Suprapubic skin (tissue), 4 donors: ENCODE measurements at regions not wholly inside any gene's neighbourhood (a gene's known extent, or its start where the extent isn't known, plus 50 kb on each side); places are given as distances from the start of the nearest gene placed in this dataset.

Experiments used
- POLR2A ChIP-seq, 2 donors: fragments of 450-650 bp; IDR thresholded peaks; one replicate each; pipeline ENCODE4 v1.6.1; 2017; ENCODE audit warnings: antibody characterized with exemption in 2 of 2, mild to moderate bottlenecking in 2 of 2, moderate library complexity in 2 of 2
- POLR2AphosphoS5 ChIP-seq, 3 donors: sonication (generic); formaldehyde crosslinking; IDR thresholded peaks; one replicate each; pipeline ENCODE4 v1.6.1; 2017; ENCODE audit warnings: antibody characterized with exemption in 3 of 3

DNA sequence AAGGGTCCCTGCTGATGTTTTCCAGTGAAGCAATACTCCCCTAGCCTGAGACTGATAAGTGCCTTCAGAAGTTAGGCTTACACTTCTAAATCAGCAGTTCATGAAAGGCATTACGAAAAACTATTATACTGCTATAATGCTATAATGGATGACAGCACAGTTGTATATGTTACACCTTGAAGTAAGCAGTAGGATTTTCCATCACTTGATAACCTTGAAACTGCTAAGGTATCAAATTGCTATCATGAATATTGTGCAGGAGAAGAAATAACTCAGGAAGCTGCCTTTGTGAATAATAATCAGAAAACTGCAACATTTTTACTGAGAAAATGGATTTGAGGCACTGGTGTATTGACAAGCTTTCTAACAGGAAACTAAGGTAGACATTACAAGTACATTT is 142.3 kb downstream of the HNMT start:
- TF ChIP-seq POLR2A (IDR thresholded peaks at IDR 0.05) (no peak), POLR2AphosphoS5 (IDR thresholded peaks at IDR 0.05) (no peak)
